Caco-2 (cell line): ENCODE measurements at regions not wholly inside any gene's neighbourhood (a gene's known extent, or its start where the extent isn't known, plus 50 kb on each side); places are given as distances from the start of the nearest gene placed in this dataset.

Experiments
- BruUV-seq: library from RNA; stranded (reverse); fragments of 400-500 nt; replicated peaks from 2 replicates; lab custom pipeline; 2021; lab: Mats Ljungman, UMichigan
- CTCF ChIA-PET: fragments of 300-600 bp; sonication (Branson Sonifier 250); formaldehyde crosslinking; loops from one replicate; lab custom pipeline; 2022; ENCODE audit warnings: antibody characterized with exemption; lab: Charles Lee
- POLR2A ChIA-PET: fragments of 300-600 bp; sonication (Branson Sonifier 250); formaldehyde crosslinking; loops from one replicate; lab custom pipeline; 2022; ENCODE audit warnings: antibody characterized with exemption; lab: Charles Lee
- DNase-seq, 2 experiments: peaks; one replicate each; pipeline versions ENCODE4 v3.0.0 to v3.0.0-alpha.2; 2020 to 2022
- H3K27me3 ChIP-seq: replicated peaks from 2 replicates; pipeline ENCODE4 v1.6.0; 2011; ENCODE audit warnings: low read length; ENCODE audit not compliant: control insufficient read depth, insufficient read depth
- H3K36me3 ChIP-seq: 2 replicates; pipeline ENCODE4 v1.5.1; 2011; ENCODE audit warnings: low read length; ENCODE audit not compliant: control insufficient read depth, insufficient read depth
- H3K4me1 ChIP-seq: fragments of 250-450 bp; sonication (Bioruptor Pico); 2 replicates; pipeline ENCODE4 v1.5.1; 2020; ENCODE audit warnings: mild to moderate bottlenecking
- H3K4me3 ChIP-seq: 2 replicates; pipeline ENCODE4 v1.5.1; 2011; ENCODE audit warnings: low read depth, mild to moderate bottlenecking, control low read depth, low read length
- H3K9me3 ChIP-seq: fragments of 250-450 bp; sonication (Bioruptor Pico); 2 replicates; pipeline ENCODE4 v1.5.1; 2020; ENCODE audit warnings: mild to moderate bottlenecking, moderate library complexity
- H3K27ac Mint-ChIP-seq: one replicate; pipeline ENCODE4 v1.8.0; 2022; ENCODE audit warnings: mixed read lengths; ENCODE audit not compliant: unreplicated experiment
- H3K27me3 Mint-ChIP-seq: one replicate; pipeline ENCODE4 v1.8.0; 2022; ENCODE audit warnings: mixed read lengths; ENCODE audit not compliant: insufficient read depth, unreplicated experiment
- H3K36me3 Mint-ChIP-seq: one replicate; pipeline ENCODE4 v1.8.0; 2022; ENCODE audit warnings: mild to moderate bottlenecking, mixed read lengths; ENCODE audit not compliant: insufficient read depth, unreplicated experiment
- H3K4me1 Mint-ChIP-seq: one replicate; pipeline ENCODE4 v1.8.0; 2022; ENCODE audit warnings: low read depth, mixed read lengths; ENCODE audit not compliant: unreplicated experiment
- H3K4me3 Mint-ChIP-seq: one replicate; pipeline ENCODE4 v1.8.0; 2022; ENCODE audit warnings: mild to moderate bottlenecking, moderate library complexity, mixed read lengths; ENCODE audit not compliant: unreplicated experiment
- H3K9me3 Mint-ChIP-seq: one replicate; pipeline ENCODE4 v1.8.0; 2022; ENCODE audit warnings: mixed read lengths; ENCODE audit not compliant: unreplicated experiment
- intact Hi-C: fragments of 100-400 bp; cut with micrococcal nuclease; formaldehyde crosslinking; loops from one replicate; pipeline ENCODE4 v1.10.0; 2022; ENCODE audit not compliant: unreplicated experiment
- TF ChIP-seq, protein P1 (sequence below), 2 experiments: fragments of 200-600 bp in 1 of 2; IDR thresholded peaks; 1 replicate in 1 of 2; 2 replicates in 1 of 2; pipeline versions ENCODE4 v1.5.1 to v1.8.0; 2011 to 2022; ENCODE audit warnings: antibody characterized with exemption in 1 of 2, control low read depth in 1 of 2, inconsistent platforms in 1 of 2, low read depth in 1 of 2, low read length in 1 of 2, mild to moderate bottlenecking in 1 of 2, moderate library complexity in 1 of 2; ENCODE audit not compliant: insufficient read depth in 1 of 2, severe bottlenecking in 1 of 2, unreplicated experiment in 1 of 2

DNA sequence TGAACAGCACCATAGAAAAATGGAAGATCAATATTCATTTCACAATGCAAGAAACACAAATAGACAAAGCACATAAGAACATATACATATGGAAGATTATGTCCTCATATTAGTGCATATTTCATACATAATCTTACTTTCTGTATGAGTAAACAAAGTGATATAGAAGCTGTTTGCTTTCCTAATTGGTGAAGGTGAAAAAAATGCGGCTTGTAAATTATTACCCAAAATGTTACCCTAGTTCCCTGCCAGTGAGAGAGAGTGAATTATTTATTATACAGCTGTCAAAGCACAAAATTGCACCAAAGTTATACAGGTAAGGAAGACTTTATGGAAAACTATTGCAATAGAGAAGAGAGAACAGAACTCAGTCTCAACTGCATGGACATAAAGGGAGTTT is 1485.0 kb upstream of the CDH9 start:
- Histone ChIP-seq H3K36me3 (no peaks in the 10 kb centered on the region), H3K27me3 (no peaks in the 10 kb centered on the region), H3K9me3 (peaks cover 7% of the 10 kb centered on the region; the same call in 1 of the 2 replicates), H3K4me1 (no peaks in the 10 kb centered on the region), H3K4me3 (no peak overlapping the region)
- H3K36me3 Mint-ChIP-seq: no peaks in the 10 kb centered on the region
- no peaks in the 10 kb centered on the region for H3K27me3 Mint-ChIP-seq
- DNase-seq: no peak
- ChIA-PET POLR2A (no interaction called here), CTCF (no interaction called here)
- no peak overlapping the region for H3K4me3 Mint-ChIP-seq
- TF ChIP-seq, protein P1, sequence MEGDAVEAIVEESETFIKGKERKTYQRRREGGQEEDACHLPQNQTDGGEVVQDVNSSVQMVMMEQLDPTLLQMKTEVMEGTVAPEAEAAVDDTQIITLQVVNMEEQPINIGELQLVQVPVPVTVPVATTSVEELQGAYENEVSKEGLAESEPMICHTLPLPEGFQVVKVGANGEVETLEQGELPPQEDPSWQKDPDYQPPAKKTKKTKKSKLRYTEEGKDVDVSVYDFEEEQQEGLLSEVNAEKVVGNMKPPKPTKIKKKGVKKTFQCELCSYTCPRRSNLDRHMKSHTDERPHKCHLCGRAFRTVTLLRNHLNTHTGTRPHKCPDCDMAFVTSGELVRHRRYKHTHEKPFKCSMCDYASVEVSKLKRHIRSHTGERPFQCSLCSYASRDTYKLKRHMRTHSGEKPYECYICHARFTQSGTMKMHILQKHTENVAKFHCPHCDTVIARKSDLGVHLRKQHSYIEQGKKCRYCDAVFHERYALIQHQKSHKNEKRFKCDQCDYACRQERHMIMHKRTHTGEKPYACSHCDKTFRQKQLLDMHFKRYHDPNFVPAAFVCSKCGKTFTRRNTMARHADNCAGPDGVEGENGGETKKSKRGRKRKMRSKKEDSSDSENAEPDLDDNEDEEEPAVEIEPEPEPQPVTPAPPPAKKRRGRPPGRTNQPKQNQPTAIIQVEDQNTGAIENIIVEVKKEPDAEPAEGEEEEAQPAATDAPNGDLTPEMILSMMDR (IDR thresholded peaks at IDR 0.05; ENCODE audit: insufficient read depth in 1 of 2, low read depth in 1 of 2, low read length in 1 of 2, severe bottlenecking in 1 of 2, unreplicated experiment in 1 of 2): no peak
- no peak overlapping the region for H3K27ac Mint-ChIP-seq
- no TSS peak for BruUV-seq
- intact Hi-C loops: no loop called here
- H3K9me3 Mint-ChIP-seq: peaks cover 19% of the 10 kb centered on the region
- peaks cover 9% of the 10 kb centered on the region for H3K4me1 Mint-ChIP-seq

DNA sequence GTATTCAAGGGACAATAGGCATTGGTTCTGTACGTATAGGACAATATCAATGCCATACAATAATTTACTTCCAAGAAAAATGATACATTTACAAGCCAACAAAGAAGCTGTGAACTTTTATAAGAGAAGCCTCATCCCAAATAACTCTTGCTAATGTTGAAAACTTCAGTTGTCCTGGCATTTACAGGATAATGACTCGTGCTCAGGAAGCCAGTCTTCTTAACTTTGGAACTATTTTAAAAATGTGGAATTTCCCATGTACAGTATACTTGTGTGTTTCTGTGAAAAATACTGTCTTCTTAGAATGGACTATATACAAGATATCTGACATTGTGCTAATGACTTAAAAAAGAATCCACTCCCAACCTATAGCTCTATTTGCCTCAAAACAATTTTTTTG is 1479.3 kb upstream of the CDH9 start:
- Histone ChIP-seq H3K36me3 (no peaks in the 10 kb centered on the region), H3K4me1 (no peaks in the 10 kb centered on the region), H3K27me3 (no peaks in the 10 kb centered on the region), H3K9me3 (peaks cover 7% of the 10 kb centered on the region; the same call in 1 of the 2 replicates), H3K4me3 (no peak overlapping the region)
- DNase-seq: no peak
- POLR2A ChIA-PET: no interaction called here
- intact Hi-C loops: no loop called here
- Mint-ChIP-seq H3K27me3 (no peaks in the 10 kb centered on the region), H3K9me3 (peaks cover 10% of the 10 kb centered on the region), H3K27ac (no peak overlapping the region), H3K36me3 (no peaks in the 10 kb centered on the region), H3K4me3 (no peak overlapping the region), H3K4me1 (no peaks in the 10 kb centered on the region)
- no TSS peak for BruUV-seq
- TF ChIP-seq, protein P1 (IDR thresholded peaks at IDR 0.05; ENCODE audit: insufficient read depth in 1 of 2, low read depth in 1 of 2, low read length in 1 of 2, severe bottlenecking in 1 of 2, unreplicated experiment in 1 of 2): no peak
- CTCF ChIA-PET: no interaction called here

DNA sequence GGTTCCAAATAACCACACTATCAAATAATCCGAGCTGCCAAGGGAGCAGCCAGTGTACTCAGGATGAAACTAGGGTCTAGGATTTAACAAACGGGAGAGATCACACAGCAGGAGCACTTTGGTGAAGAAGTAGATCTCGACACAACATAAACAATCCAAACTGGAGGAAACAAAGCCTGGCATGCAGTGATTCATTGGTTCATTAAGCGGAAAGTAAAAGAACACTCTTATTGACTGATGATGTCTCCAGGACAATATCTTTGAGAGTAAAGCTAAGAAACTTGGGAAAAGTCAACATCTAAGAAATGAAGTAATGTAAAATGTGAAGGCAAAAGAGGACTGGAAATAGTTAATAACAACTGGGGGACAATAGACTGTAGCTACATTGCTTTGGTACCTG is 1478.3 kb upstream of the CDH9 start:
- BruUV-seq: no TSS peak
- ChIA-PET POLR2A (interaction anchor here (0.5 kb wide), 1 partner anchor 20 kb away, joined by 5 read pairs; no protein-coding TSS in a partner anchor), CTCF (no interaction called here)
- Histone ChIP-seq H3K9me3 (peaks cover 7% of the 10 kb centered on the region; the same call in 1 of the 2 replicates), H3K4me1 (no peaks in the 10 kb centered on the region), H3K36me3 (no peaks in the 10 kb centered on the region), H3K27me3 (no peaks in the 10 kb centered on the region), H3K4me3 (no peak overlapping the region)
- no peak overlapping the region for H3K4me3 Mint-ChIP-seq
- no peak overlapping the region for H3K27ac Mint-ChIP-seq
- intact Hi-C loops: no loop called here
- H3K36me3 Mint-ChIP-seq: no peaks in the 10 kb centered on the region
- H3K27me3 Mint-ChIP-seq: no peaks in the 10 kb centered on the region
- peaks cover 10% of the 10 kb centered on the region for H3K9me3 Mint-ChIP-seq
- DNase-seq: no peak
- H3K4me1 Mint-ChIP-seq: no peaks in the 10 kb centered on the region
- TF ChIP-seq, protein P1 (IDR thresholded peaks at IDR 0.05; ENCODE audit: insufficient read depth in 1 of 2, low read depth in 1 of 2, low read length in 1 of 2, severe bottlenecking in 1 of 2, unreplicated experiment in 1 of 2): no peak
